Keratinocyte (primary cell): ENCODE measurements at regions not wholly inside any gene's neighbourhood (a gene's known extent, or its start where the extent isn't known, plus 50 kb on each side); places are given as distances from the start of the nearest gene placed in this dataset.

Source experiments
- DNase-seq: peaks from one replicate; pipeline ENCODE4 v3.0.0-alpha.2; 2011; ENCODE audit warnings: low read depth, missing footprints, low spot score
- FAIRE-seq: peaks from 2 replicates; lab custom pipeline; 2011; peaks lifted over from hg19 to GRCh38; lab: Jason Lieb, UNC
- H2AFZ ChIP-seq: 2 replicates; pipeline ENCODE4 v1.6.0; 2012; ENCODE audit warnings: low read length, control low read depth, inconsistent platforms; ENCODE audit not compliant: control insufficient read depth
- H3K27ac ChIP-seq: 2 replicates; pipeline ENCODE4 v1.5.1; 2011; ENCODE audit warnings: low read length; ENCODE audit not compliant: control insufficient read depth, insufficient read depth
- H3K27me3 ChIP-seq: 3 replicates; pipeline ENCODE4 v1.6.0; 2011; ENCODE audit warnings: low read length; ENCODE audit not compliant: control insufficient read depth, insufficient read depth; ENCODE audit errors: extremely low read depth
- H3K36me3 ChIP-seq, 2 experiments: 2 replicates in 1 of 2; 3 replicates in 1 of 2; pipeline ENCODE4 v1.5.1; 2011; ENCODE audit warnings: low read length in 2 of 2, mild to moderate bottlenecking in 1 of 2; ENCODE audit not compliant: control insufficient read depth in 2 of 2, insufficient read depth in 2 of 2; ENCODE audit errors: extremely low read depth in 1 of 2
- H3K4me1 ChIP-seq: 3 replicates; pipeline ENCODE4 v1.5.1; 2011; ENCODE audit warnings: low read length; ENCODE audit not compliant: control insufficient read depth, insufficient read depth; ENCODE audit errors: extremely low read depth
- H3K4me2 ChIP-seq: 3 replicates; pipeline ENCODE4 v1.6.0; 2011; ENCODE audit warnings: low read depth, low read length; ENCODE audit not compliant: control insufficient read depth, insufficient read depth; ENCODE audit errors: extremely low read depth
- H3K4me3 ChIP-seq, 3 experiments: fragments of 200-600 bp in 1 of 3; sonication (generic) in 1 of 3; 2 replicates in 2 of 3; 3 replicates in 1 of 3; pipeline ENCODE4 v1.5.1; 2011 to 2016; ENCODE audit warnings: low read length in 3 of 3, mild to moderate bottlenecking in 3 of 3, control low read depth in 2 of 3, inconsistent platforms in 1 of 3, low read depth in 1 of 3, mixed read lengths in 1 of 3, mixed run types in 1 of 3, moderate library complexity in 1 of 3; ENCODE audit not compliant: control insufficient read depth in 2 of 3, insufficient read depth in 2 of 3; ENCODE audit errors: extremely low read depth in 1 of 3
- H3K79me2 ChIP-seq: 2 replicates; pipeline ENCODE4 v1.6.0; 2012; ENCODE audit warnings: low read length; ENCODE audit not compliant: control insufficient read depth, insufficient read depth
- H3K9ac ChIP-seq: 3 replicates; pipeline ENCODE4 v1.6.0; 2011; ENCODE audit warnings: low read length; ENCODE audit not compliant: control insufficient read depth, insufficient read depth; ENCODE audit errors: extremely low read depth
- H3K9me1 ChIP-seq: 3 replicates; pipeline ENCODE4 v1.6.0; 2011; ENCODE audit warnings: low read length; ENCODE audit not compliant: control insufficient read depth, insufficient read depth; ENCODE audit errors: extremely low read depth
- H3K9me3 ChIP-seq: 2 replicates; pipeline ENCODE4 v1.5.1; 2012; ENCODE audit warnings: low read depth, low read length; ENCODE audit not compliant: control insufficient read depth
- H4K20me1 ChIP-seq: 3 replicates; pipeline ENCODE4 v1.6.0; 2011; ENCODE audit warnings: low read length; ENCODE audit not compliant: control insufficient read depth, insufficient read depth; ENCODE audit errors: extremely low read depth
- CTCF ChIP-seq, 3 experiments: IDR thresholded peaks in 1 of 3; conservative IDR thresholded peaks in 1 of 3; optimal IDR thresholded peaks in 1 of 3; 2 replicates in 2 of 3; 3 replicates in 1 of 3; pipeline versions ENCODE3 to v1.5.1; 2011; ENCODE audit warnings: low read length in 3 of 3, mild to moderate bottlenecking in 3 of 3, moderate library complexity in 2 of 3, control low read depth in 1 of 3, inconsistent platforms in 1 of 3; ENCODE audit not compliant: insufficient read depth in 2 of 3; ENCODE audit errors: extremely low read depth in 1 of 3
- EZH2 ChIP-seq: IDR thresholded peaks from one replicate; pipeline ENCODE4 v1.6.1; 2012; ENCODE audit warnings: inconsistent platforms, mild to moderate bottlenecking, low read length, moderate library complexity
- dilution Hi-C: fragments of 300-500 bp; cut with MboI; formaldehyde crosslinking; loops from one replicate; pipeline ENCODE4 v1.7.0; 2020; ENCODE audit warnings: low sequenced_read_pairs; ENCODE audit not compliant: extremely low pct_ligation_motif_present

DNA sequence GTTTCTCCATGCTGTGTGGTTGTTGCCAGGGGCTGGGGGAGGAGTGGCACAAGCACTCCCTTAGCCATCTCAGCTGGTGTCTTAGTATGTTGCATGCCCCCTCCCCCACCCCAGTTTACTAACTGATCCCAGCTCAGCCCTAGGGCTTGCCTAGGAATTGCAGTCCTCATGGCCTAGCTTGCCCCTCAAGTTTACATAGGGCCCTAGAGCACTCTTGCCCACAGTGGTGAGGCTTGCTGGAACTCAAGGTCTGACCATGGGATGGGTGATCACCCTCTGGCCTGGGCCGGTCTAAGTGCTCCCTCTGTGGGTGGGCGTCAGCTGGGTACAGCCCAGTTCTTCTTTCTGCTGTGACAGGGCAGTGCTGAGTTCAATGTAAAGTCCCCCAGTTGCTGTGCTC, 156.1 kb upstream of the PIEZO2 start:
- H4K20me1 ChIP-seq: no peaks in the 10 kb centered on the region
- TF ChIP-seq CTCF (optimal IDR thresholded peaks at IDR 0.05 in 1 of 3, IDR thresholded peaks at IDR 0.05 in 1 of 3, conservative IDR thresholded peaks at IDR 0.05 in 1 of 3; ENCODE audit: extremely low read depth in 1 of 3, insufficient read depth in 2 of 3, low read length in 3 of 3): no peak
- TF ChIP-seq EZH2: no peak
- FAIRE-seq: no peak

DNA sequence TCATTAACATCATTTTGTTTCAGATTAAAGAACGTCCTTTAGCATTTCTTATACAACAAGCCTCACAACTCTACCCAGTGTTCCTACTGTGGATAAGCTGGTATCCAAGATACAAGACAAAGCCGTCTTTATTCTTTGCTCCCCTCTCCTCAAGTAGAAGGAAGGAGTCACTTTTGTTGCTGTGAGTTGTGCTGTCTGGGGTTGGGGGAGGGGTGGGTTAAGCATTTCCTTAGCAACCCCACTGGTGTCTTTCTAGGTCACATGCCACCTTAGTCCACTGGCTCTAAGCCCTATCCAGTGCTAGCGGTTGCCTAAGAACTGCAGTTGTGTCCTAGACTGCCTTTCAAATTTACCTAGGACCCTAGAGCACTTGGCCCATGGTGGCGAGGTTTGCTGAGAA, 155.6 kb upstream of the PIEZO2 start:
- no peak for TF ChIP-seq CTCF (optimal IDR thresholded peaks at IDR 0.05 in 1 of 3, IDR thresholded peaks at IDR 0.05 in 1 of 3, conservative IDR thresholded peaks at IDR 0.05 in 1 of 3; ENCODE audit: extremely low read depth in 1 of 3, insufficient read depth in 2 of 3, low read length in 3 of 3)
- TF ChIP-seq EZH2: no peak
- Histone ChIP-seq H3K9ac (no peak overlapping the region), H2AFZ (no peak overlapping the region), H4K20me1 (no peaks in the 10 kb centered on the region), H3K4me3 (no peak overlapping the region), H3K27me3 (no peaks in the 10 kb centered on the region), H3K36me3 (no peaks in the 10 kb centered on the region), H3K4me1 (no peaks in the 10 kb centered on the region), H3K9me1 (no peaks in the 10 kb centered on the region), H3K4me2 (no peak overlapping the region), H3K27ac (no peak overlapping the region), H3K9me3 (no peaks in the 10 kb centered on the region), H3K79me2 (no peaks in the 10 kb centered on the region)
- DNase-seq (no peak), FAIRE-seq (no peak)
- dilution Hi-C loops: no loop called here

More for the DNA sequence above, 156.1 kb upstream of the PIEZO2 start:
- H3K27me3 ChIP-seq: no peaks in the 10 kb centered on the region
- H3K9ac ChIP-seq: no peak overlapping the region
- H2AFZ ChIP-seq: no peak overlapping the region
- dilution Hi-C loops: no loop called here
- DNase-seq: no peak
- H3K4me1 ChIP-seq: no peaks in the 10 kb centered on the region
- H3K4me2 ChIP-seq: no peak overlapping the region
- no peaks in the 10 kb centered on the region for H3K79me2 ChIP-seq
- H3K9me1 ChIP-seq: no peaks in the 10 kb centered on the region
- no peak overlapping the region for H3K4me3 ChIP-seq
- H3K9me3 ChIP-seq: no peaks in the 10 kb centered on the region
- no peak overlapping the region for H3K27ac ChIP-seq
- H3K36me3 ChIP-seq: no peaks in the 10 kb centered on the region
